ENCODE measurements at regions not wholly inside any gene's neighbourhood (a gene's known extent, or its start where the extent isn't known, plus 50 kb on each side); places are given as distances from the start of the nearest gene placed in this dataset.

- no peak for TF ChIP-seq HOXA7 (CRISPR knock-in tag; IDR thresholded peaks at IDR 0.05)
- no peak for TF ChIP-seq SUZ12 (IDR thresholded peaks at IDR 0.05; ENCODE audit: low read depth, low read length)
- TF ChIP-seq U2AF2 (IDR thresholded peaks at IDR 0.05; ENCODE audit: low read depth, low read length) = no peak
- no peak for TF ChIP-seq ZNF354B (CRISPR knock-in tag; IDR thresholded peaks at IDR 0.05)
- TF ChIP-seq, protein P1, sequence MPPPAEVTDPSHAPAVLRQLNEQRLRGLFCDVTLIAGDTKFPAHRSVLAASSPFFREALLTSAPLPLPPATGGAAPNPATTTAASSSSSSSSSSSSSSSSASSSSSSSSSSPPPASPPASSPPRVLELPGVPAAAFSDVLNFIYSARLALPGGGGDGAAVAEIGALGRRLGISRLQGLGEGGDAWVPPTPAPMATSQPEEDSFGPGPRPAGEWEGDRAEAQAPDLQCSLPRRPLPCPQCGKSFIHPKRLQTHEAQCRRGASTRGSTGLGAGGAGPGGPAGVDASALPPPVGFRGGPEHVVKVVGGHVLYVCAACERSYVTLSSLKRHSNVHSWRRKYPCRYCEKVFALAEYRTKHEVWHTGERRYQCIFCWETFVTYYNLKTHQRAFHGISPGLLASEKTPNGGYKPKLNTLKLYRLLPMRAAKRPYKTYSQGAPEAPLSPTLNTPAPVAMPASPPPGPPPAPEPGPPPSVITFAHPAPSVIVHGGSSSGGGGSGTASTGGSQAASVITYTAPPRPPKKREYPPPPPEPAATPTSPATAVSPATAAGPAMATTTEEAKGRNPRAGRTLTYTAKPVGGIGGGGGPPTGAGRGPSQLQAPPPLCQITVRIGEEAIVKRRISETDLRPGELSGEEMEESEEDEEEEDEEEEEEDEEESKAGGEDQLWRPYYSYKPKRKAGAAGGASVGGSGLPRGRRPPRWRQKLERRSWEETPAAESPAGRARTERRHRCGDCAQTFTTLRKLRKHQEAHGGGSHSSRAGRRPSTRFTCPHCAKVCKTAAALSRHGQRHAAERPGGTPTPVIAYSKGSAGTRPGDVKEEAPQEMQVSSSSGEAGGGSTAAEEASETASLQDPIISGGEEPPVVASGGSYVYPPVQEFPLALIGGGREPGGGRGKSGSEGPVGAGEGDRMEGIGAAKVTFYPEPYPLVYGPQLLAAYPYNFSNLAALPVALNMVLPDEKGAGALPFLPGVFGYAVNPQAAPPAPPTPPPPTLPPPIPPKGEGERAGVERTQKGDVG (CRISPR knock-in tag; IDR thresholded peaks at IDR 0.05; ENCODE audit: borderline replicate concordance) = no peak
- no peak for TF ChIP-seq ZNF207 (IDR thresholded peaks at IDR 0.05; ENCODE audit: borderline replicate concordance)
- no peak for TF ChIP-seq NFATC3 (CRISPR knock-in tag; IDR thresholded peaks at IDR 0.05)
- TF ChIP-seq TRAFD1 (CRISPR knock-in tag; IDR thresholded peaks at IDR 0.05; ENCODE audit: borderline replicate concordance) = no peak
- TF ChIP-seq ZNF251 (CRISPR knock-in tag; IDR thresholded peaks at IDR 0.05) = no peak
- TF ChIP-seq ZNF34 (CRISPR knock-in tag; IDR thresholded peaks at IDR 0.05; ENCODE audit: borderline replicate concordance) = no peak
- no peak for TF ChIP-seq ZNF569 (CRISPR knock-in tag; IDR thresholded peaks at IDR 0.05; ENCODE audit: borderline replicate concordance)
- no peak for TF ChIP-seq MIER2 (CRISPR knock-in tag; IDR thresholded peaks at IDR 0.05)
- TF ChIP-seq, protein P2, sequence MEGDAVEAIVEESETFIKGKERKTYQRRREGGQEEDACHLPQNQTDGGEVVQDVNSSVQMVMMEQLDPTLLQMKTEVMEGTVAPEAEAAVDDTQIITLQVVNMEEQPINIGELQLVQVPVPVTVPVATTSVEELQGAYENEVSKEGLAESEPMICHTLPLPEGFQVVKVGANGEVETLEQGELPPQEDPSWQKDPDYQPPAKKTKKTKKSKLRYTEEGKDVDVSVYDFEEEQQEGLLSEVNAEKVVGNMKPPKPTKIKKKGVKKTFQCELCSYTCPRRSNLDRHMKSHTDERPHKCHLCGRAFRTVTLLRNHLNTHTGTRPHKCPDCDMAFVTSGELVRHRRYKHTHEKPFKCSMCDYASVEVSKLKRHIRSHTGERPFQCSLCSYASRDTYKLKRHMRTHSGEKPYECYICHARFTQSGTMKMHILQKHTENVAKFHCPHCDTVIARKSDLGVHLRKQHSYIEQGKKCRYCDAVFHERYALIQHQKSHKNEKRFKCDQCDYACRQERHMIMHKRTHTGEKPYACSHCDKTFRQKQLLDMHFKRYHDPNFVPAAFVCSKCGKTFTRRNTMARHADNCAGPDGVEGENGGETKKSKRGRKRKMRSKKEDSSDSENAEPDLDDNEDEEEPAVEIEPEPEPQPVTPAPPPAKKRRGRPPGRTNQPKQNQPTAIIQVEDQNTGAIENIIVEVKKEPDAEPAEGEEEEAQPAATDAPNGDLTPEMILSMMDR (CRISPR knock-in tag; IDR thresholded peaks at IDR 0.05) = peak; percentile 29
- peak; percentile 25; the same call in 1 of the 2 replicates for TF ChIP-seq STAG1 (CRISPR knock-in tag; IDR thresholded peaks at IDR 0.05)
- TF ChIP-seq ZNF567 (CRISPR knock-in tag; IDR thresholded peaks at IDR 0.05; ENCODE audit: borderline replicate concordance) = no peak
- no peak for TF ChIP-seq ZFAT (CRISPR knock-in tag; conservative IDR thresholded peaks at IDR 0.05)
- no peak for TF ChIP-seq HMG20B (CRISPR knock-in tag; conservative IDR thresholded peaks at IDR 0.05)
- Histone ChIP-seq H3K4me2 (ENCODE audit: low read depth, low read length) (no peak overlapping the region), H3K9ac (ENCODE audit: insufficient read depth, low read depth, low read length) (no peak overlapping the region), H3K36me3 (replicated peaks in 1 of 2; ENCODE audit: control insufficient read depth in 1 of 2, insufficient read depth in 2 of 2, low read length in 2 of 2) (no peaks in the 10 kb centered on the region), H3K27ac (ENCODE audit: extremely low read length, insufficient read depth, low read length) (no peak overlapping the region), H3K9me3 (ENCODE audit: low read length) (no peaks in the 10 kb centered on the region), H2AFZ (ENCODE audit: low read length) (no peak overlapping the region), H3K27me3 (ENCODE audit: control insufficient read depth in 1 of 2, insufficient read depth in 2 of 2, low read length in 2 of 2) (no peaks in the 10 kb centered on the region; a peak in 1 of 5 replicates), H4K20me1 (ENCODE audit: insufficient read depth, low read length) (no peaks in the 10 kb centered on the region), H3K4me3 (replicated peaks in 1 of 3; ENCODE audit: insufficient read depth in 1 of 3, low read depth in 2 of 3, low read length in 3 of 3) (no peak overlapping the region), H3K4me1 (ENCODE audit: insufficient read depth, low read length) (no peaks in the 10 kb centered on the region), H3K79me2 (ENCODE audit: insufficient read depth, low read length) (no peaks in the 10 kb centered on the region)
- ChIA-PET CTCF (ENCODE audit: low intra/inter-chr PET ratio, low total read pairs) (no interaction called here), POLR2A (no interaction called here)
- intact Hi-C loops (cut with micrococcal nuclease; ENCODE audit: unreplicated experiment) = loop anchor here (1.0 kb wide), 1 partner anchor 71 kb away; no protein-coding TSS in a partner anchor
- DNase-seq (ENCODE audit: low spot score) (peak; percentile 16), ATAC-seq (peak; percentile 63), FAIRE-seq (no peak)
- no TSS peak for BruUV-seq (replicated peaks)
- in situ Hi-C loops (cut with HindIII; ENCODE audit: extremely low pct_ligation_motif_present, low pct_unique_long_range_greater_than_20kb) = no loop called here
- WGBS (ENCODE audit: low lambda C conversion rate) = 28% methylated on average over 2 of the region's 2 CpGs
Observed at GRCh38 chr2:65710779-65711295, 278.4 kb upstream of the SPRED2 start.
